Stimulated activated CD8-positive, alpha-beta memory T cell treated with anti-CD3 and anti-CD28 coated beads, Interleukin-12 subunit alpha, Interleukin-12 subunit beta, amount 100 ng/mL, for 1 hour (primary cell): ENCODE measurements at regions not wholly inside any gene's neighbourhood (a gene's known extent, or its start where the extent isn't known, plus 50 kb on each side); places are given as distances from the start of the nearest gene placed in this dataset.
"Not testable (repeated sequence)": the region's sequence is repeated elsewhere in the genome, so short reads cannot be mapped to it uniquely, and the experiment has no call there.

Experiments
- DNase-seq: peaks from one replicate; pipeline ENCODE4 v3.0.0-alpha.2; 2020; ENCODE audit warnings: low read depth

DNA sequence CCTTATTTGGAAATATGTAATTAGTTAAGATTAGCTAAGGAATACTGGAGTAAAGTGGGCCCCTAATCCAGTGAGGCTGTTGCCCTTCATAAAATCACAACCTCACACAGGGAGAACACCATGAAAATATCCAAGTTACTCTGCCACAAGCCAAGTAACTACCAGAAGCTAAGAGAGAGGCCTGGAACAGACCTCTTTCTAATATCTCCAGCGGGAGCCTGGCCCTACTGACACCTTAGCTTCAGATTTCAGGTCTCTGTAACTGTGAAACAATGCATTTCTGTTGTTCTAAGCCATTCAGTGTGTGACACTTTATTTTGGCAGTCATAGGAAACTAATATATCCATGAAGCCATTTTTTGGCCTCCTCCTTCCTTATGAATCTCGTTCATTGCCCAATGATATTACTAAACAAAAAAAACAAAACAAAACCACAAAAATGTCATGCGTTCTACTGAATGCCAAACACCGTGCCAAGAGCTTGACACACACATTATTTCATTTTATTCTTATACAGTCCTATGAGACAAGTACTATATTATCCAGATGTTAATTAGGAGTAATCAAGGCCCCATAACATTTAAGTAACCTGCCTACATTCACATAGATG lies 699.0 kb downstream of the MAT2B start:
- DNase-seq: no peak

DNA sequence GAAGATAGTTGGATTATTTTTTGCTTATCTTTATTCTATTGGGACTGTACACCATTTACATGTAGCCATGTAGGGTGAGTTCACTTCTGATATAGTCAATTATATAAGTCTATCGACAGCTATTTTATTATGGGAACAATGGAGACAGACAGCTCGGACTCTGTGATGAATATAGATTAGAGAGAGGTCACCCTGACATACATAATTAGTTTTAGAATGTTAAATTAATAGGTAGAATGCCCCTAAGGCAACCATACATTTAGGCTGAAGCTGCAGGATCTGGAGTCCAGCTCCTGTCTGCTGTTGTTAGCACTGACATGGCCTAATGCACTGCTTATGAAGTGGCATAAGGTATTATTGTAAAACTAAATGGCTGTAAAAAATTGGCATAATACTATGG lies 700.8 kb downstream of the MAT2B start:
- DNase-seq: no peak

DNA sequence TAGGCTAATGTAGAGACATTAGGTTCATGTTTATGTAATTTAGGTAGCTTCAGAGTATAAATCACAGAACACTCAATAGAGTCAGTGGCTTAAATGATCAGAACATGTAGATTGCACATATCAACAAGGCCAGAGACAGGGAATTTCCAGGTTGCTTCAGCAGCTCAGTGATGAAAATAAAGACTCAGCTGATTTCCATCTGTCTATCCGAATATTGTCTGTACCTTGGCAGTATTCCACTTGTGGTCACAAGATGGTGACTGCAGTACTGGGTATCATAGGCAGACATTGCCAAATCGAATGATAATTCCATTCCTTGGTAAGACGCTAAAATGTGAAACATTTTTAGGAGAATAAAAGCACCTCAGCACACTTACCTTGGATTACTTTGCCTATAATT lies 702.2 kb downstream of the MAT2B start:
- DNase-seq: no peak

DNA sequence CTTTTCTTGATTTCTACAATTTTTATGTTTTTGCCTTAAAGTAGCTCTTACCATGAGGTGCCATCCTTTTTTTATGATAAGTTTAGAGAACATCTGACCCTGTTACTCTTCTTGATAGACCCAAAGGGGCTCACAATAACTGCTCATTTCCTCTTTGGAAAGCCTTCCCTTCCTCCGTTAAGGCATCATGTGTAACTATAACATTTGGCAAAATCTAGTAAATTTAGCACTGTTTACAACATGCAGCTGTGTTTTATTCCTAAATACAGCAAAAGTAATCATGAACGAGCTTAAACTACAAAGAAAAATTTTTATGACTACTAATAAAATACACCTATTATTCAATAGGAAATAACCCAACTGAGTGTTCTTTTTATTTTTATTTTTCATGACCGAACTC lies 705.1 kb downstream of the MAT2B start:
- no peak for DNase-seq

DNA sequence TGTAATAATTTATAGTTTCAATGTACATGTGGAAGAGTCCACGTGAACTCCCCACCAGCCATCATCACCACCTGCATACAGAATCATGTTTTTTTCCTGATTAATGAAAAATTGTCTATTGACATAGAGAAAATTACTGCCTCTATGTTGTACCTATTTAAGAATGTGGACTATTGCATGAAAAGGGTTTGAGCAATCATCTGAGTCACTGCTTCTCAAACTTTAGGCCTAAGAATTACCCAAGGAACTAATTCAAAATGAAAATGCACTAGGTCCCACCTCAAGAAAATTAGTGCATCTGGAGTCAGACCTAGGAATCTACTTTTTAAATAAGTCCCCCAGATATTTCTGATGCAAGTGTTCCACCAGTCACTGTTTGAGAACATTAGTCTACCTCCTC lies 709.3 kb downstream of the MAT2B start:
- DNase-seq: no peak

DNA sequence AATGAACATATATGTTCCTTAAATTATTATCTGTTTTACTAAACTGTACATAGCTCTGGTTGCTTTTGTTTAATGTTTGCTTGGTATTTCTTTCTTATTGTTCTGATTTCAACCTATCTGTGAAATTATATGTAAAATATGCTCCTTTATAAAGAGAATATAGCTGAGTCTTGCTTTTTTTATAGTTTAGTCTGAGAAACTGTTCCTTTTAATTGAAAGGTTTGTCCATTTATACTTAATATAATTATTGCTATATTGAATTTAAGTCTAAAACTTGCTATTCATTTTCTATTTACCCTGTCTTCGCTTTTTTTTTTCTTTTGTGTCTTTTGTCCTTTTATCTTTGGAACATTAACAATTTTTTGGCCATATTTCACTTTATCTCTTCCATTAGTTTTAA lies 712.0 kb downstream of the MAT2B start:
- DNase-seq: no peak

DNA sequence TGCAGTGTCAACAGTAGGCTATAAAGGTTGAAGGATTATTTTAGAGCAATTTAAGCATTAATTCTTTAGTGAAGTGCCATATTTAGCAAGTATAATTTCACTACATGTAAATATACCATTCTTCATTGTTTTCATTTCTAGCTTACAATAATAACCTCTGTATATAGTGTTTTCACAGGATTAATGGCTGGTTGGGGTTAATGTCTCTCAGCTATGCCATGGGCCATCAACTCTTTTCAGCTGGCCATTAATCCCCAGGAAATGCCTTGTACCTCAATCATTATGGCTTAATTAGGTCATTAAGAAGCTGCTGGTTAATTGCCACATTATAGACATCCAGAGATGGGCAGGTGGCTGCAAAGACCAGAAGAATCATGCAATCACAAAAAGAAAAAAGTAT lies 715.1 kb downstream of the MAT2B start:
- DNase-seq: no peak

DNA sequence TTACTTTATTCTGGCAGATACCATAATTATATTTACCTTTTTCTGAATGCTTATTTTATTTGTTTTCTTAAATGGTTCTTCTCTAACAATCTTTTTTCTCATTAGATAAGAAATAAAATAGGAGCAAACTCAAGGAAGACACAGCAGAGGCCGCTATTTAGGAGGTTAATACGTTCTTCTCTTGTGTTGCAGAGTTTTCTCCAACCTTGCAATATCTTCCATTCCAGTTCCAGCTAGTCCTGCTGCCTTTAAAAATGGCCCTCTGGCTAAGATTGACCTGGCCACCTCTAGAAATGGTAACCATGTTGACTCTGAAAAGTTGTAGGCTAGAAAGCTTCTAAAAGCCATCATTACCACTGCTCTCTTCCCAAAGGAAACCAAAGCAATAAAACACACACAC lies 718.8 kb downstream of the MAT2B start:
- DNase-seq: no peak

DNA sequence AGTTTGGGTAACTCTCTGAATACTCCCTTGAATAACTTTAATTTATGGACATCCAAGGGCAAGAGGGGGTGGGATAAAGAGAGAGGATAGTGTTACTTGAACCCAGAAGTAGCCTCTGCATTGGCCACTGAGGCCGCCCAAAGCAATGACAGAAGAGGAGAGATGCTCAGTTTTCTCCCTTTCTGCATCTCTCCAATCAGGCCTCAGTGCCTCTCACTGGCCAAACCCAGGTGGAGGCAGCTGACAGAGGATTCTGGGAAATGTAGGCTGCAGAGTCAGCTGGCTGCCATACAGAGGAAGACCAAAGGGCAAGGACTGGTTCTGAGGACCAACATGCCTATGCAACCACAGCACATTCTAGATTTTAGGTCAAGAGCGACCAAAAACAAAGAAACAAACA lies 719.4 kb downstream of the MAT2B start:
- DNase-seq: no peak

DNA sequence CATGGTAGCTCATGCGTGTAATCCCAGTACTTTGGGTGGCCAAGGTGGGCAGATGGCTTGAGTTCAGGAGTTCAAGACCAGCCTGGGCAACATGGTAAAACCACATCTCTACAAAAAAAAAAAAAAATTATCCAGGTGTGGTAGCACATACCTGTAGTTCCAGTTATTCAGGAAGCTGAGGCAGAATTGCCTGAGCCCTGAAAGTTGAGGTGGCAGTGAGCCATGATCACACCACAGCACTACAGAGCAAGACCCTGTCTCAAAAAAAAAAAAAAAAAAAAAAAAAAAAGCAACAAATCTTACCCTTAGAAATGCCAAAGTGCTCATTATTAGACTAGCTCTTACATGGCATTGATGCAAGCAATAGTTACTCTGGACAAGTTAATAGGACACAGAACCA lies 724.9 kb downstream of the MAT2B start:
- no peak for DNase-seq

DNA sequence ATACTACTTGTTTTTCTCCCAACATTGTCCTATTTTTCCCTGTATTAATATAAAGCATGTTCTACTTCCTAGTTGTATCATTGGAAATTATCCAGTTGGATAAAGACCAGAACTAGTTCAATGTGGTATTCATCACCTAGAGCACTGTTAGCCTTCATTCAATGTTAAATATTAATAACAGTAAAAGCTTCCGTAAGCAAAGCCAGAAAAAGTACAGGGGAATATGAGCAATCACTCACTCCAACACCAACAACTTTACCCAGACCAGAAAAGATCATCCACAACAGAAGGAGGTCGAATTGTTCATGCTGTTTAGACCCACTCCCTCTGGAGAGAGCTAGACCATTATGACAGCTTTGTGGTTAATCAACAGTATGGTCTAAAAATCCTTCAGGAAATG lies 728.4 kb downstream of the MAT2B start:
- no peak for DNase-seq

DNA sequence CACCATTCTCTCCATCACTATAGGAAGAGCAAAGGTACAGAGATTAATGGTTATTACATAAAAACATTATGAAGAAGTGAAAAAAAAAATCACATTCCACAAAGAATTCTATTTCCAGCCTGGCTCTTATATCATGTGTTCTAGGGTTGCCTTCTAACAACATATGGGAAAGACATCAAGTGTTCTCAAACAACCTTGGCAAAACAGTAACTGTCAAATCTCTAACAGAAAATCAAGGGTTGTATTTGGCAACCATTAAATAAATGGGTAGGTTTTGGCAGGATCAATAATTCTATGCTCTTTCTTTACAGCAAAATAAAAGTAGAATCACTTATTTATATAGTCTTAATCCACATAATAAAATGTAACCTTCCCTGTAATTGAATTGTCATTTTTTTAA lies 728.9 kb downstream of the MAT2B start:
- no peak for DNase-seq

DNA sequence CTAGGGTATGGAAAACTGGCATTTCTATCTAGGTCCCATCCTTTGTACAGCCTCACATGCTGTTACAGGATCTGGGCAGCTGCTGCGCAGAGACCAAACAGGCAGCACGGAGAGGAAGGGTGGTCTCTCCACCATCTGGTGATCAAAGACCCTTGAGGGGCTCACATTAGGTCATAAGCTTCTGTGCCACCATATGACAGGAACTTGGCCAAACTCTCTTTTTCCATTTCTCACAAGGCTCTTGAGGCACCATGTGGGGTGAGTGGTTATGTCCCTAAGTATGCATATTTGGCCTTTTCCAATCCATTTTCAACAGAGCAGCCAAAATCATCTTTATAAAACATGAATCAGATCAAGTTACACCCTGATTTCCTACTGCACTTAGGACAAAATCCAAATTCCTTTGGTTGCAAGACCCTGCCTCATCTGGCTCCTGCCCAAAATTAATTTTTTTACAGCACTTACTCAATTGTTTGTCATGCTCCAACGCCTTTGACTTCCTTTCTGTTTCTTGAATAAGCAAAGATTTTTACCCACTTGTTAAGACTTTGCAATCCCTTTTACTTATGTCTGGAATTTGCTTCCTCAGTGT lies 730.0 kb downstream of the MAT2B start:
- no peak for DNase-seq

DNA sequence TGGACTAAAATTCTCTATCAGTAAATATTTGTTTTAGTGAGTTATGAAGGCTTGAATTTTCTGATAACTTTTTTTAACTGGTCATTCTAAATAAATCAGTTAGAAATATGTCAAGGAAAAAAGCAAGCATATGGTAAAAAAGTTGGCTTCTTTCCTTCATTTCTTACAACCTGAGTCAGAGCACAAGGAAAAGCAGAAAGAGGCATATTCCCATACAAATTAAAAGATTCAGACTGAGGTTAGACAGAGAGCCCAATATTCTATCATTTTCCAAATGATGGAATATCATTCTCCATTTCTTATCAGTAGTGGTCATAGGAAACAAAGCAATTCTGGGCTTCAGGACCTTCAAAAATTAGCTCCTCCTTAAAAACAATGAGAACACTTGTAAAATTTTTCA lies 732.1 kb downstream of the MAT2B start:
- no peak for DNase-seq

DNA sequence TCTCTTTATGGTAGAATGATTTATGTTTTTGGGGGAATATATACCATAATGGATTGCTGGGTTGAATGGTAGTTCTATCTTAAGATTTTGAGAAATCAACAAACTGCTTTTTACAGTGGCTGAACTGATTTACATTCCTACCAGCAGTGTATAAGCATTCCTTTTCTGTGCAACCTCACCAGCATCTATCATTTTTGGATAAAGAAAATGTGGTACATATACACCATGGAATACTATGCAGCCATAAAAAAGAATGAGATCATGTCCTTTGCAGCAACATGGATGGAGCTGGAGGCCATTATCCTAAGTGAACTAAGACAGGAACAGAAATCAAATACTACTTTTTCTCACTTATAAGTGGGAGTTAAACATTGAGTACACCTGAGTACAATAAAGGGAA lies 746.4 kb downstream of the MAT2B start:
- not testable (repeated sequence) for DNase-seq

DNA sequence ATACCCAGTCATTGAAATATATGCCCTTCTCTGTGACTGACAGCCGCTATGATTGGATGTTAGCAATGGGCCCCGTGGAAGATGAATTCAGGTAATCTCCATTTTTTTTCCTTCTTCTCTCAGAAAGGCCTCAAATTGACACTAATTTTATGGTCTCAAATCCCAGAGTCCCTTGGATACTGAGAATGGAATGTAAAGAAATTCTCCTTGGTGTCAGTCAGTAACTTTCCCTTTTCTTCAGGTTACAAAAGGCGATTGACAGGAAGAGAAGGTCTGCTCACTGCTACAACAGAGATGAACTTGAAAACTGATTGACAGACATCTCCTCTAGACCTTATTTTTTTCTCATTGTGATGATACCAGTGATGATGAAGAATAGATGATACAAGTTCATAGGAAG lies 748.3 kb downstream of the MAT2B start:
- no peak for DNase-seq

DNA sequence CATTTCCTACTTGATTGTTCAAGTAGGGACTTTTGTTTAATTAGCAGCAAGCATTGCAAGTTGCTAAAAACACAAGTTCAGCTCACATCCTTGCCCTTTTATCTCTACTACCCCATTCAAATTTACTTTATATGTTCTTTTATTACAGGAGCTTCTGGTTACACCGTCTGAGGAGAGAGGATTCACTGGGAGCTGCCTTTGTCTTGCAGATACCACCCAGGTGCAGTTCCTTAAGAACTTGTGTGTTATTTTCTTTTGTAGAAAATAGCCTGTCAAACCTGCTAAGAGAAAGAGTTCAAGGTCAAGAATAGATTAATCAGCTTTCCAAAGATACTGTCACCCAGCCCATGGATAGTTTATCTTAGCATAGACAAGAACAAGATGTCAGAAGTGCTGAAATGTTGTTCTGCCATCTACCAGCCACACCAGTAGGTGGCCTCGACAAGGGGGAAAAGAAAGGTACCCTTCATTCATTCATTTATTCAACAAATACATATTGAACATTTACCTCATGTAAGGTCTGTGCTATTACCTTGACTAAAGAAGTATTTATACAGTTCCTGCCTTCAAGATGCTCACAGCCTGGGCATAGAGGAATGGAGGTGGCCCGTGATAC lies 750.3 kb downstream of the MAT2B start:
- no peak for DNase-seq

DNA sequence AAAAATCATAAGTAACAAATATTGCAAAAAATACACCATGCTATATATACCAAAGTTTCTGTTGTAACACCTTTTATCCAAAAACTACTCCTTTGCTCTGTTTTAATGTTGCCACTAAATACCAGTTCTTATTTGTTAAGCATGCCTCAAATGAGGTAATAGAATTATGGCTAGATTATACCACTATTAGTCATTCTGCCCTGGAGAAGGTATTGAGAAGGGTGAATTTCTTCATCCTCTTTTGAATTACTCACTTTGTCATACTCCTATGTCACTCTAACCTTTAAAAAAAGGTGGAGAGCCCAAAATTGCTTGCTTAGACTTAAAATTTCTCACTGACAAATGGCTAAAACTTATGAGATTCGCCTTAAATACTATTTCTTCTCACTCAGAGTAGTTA lies 750.9 kb downstream of the MAT2B start:
- no peak for DNase-seq

DNA sequence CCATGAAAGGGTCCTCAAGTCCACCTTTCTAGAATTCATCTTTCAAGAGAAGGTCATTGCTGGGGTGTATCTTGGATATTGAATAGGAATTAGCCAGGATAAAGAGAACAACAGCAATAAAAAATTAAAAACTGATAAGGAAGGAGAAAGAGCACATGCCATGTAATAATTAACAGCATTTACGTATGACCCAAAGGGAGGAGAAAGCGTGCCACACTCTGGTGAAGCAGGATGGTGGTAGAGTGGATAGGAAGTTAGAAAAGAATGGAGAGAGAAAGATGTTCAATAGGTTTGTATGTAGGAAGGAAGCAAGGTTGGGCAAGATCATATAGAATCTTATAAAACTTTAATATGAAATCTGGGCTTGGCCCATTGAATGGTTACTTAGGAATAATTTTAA lies 751.5 kb downstream of the MAT2B start:
- DNase-seq: no peak

DNA sequence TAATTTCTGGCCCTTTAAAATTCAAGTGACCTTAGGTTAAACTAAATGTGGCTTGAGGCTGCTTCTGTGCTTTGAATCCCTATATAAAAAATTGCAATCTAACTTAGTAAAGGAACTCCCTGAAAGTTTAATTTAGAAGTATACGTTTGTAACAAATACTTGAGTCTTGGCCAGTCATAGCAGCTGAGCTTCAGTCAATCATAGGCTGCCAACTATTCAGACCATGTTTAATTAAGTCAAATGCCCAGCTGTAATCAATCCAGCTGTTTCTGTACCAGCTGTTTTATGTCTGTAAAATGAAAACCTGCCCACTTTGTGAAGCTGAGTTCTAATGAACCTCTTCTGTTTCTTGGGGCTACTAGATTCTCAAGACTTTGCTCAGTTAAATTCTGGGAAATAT lies 760.1 kb downstream of the MAT2B start:
- no peak for DNase-seq

DNA sequence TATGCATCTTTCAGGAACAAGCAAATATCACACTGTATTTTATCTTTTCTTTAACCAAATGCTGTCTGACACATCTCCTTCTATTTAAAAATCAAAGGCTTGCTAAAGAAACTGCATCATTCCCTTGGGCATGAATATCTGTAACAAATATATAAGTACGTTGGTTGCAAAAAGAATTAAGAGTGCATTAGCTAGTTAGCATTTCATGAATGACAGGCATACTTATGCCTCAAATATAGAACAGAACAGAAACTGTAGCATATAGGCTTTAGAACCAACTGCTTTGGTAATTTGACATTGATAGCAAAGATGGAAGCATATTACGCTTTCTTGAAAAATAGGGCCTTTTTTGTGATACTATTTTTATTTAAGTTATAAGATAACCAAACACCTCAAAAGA lies 761.2 kb downstream of the MAT2B start:
- DNase-seq: no peak

DNA sequence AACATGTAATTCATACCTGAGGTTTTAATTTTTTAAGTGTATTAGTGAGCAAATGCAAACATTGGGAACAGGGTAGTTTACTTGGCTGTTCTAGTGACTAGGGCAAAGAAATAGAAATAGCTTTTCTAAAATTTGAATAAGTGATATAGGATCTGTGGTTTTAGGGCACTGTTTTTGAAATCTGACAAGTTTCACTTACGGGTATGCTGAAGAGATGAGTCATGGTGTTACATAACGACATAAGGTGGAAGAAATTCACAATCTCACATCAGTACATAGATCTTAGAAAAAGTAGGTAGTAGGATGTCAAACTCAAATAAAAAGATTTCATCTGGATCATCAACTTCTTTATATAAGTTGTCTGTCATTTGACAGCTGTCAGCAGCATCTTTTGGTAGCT lies 772.3 kb downstream of the MAT2B start:
- no peak for DNase-seq

DNA sequence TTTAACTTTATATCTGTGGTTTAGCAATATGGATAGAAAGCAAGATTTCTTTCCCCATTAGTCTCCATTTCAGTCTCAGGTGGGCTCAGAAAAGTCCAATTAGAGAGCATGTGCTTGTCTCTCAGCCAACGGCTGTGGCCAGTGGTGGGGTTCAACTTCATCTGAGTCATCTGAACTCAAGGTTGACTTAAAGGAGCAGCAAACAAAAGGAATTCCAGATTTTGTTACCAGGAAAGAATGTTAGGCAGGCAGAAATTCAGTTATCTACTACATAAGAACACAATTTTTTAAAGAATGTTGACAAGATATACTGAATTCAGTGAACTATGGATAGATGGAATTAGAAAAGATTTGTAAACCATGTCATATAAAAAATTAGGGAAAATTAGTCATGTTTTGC lies 784.1 kb downstream of the MAT2B start:
- no peak for DNase-seq

DNA sequence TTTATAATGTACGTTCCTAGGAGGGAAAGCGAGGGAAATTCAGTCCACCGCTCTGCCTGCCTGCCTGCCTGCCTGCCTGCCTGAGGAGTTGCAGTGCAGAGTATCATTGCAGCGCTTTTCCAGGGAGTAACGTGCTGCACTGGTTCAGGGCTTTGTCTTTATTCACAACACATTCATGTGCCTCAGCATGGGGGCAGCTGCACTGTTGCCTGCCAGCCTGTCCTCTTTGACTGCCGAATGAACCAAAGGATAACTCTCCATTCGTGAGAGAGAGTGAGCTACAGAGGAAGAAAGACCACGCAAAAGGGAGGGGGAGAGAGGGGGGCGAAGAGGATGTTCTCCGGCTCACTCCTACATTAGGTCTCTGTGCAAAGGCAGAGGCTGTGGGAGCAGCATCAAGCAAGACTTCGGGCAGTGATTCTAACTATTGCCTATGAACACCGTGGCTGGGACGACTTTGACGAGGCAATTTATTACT lies 791.2 kb downstream of the MAT2B start:
- no peak for DNase-seq
